OCI-LY1 (cell line): ENCODE measurements at regions not wholly inside any gene's neighbourhood (a gene's known extent, or its start where the extent isn't known, plus 50 kb on each side); places are given as distances from the start of the nearest gene placed in this dataset.

ENCODE experiments used
- CTCF ChIP-seq: fragments of 200-600 bp; sonication (generic), shearing (Covaris generic); IDR thresholded peaks from 2 replicates; pipeline ENCODE4 v1.5.1; 2017; ENCODE audit warnings: mild to moderate bottlenecking, antibody characterized with exemption, low read length, moderate library complexity, mixed read lengths
- EZH2 ChIP-seq: fragments of 200-600 bp; sonication (generic), shearing (Covaris generic); IDR thresholded peaks from 2 replicates; pipeline ENCODE4 v1.8.0; 2017; ENCODE audit warnings: borderline replicate concordance, mixed run types, mild to moderate bottlenecking, antibody characterized with exemption, low read length, moderate library complexity, mixed read lengths

- no peak for TF ChIP-seq CTCF
- TF ChIP-seq EZH2: no peak
These were observed 422.1 kb upstream of the TNC start for GRCh38 chr9:115540091-115540490.
